ENCODE measurements at regions not wholly inside any gene's neighbourhood (a gene's known extent, or its start where the extent isn't known, plus 50 kb on each side); places are given as distances from the start of the nearest gene placed in this dataset.

GRCh38 chr5:12003680-12004079 is 99.4 kb upstream of the CTNND2 start:
- CTCF ChIA-PET = no interaction called here
- no peak for DNase-seq (ENCODE audit: low read depth, low spot score)
- no TSS peak for BruUV-seq (replicated peaks)

More at GRCh38 chr5:12003680-12004079, 99.4 kb upstream of the CTNND2 start:
- no peak overlapping the region for H3K9ac ChIP-seq (ENCODE audit: low read length)
- H3K9me3 ChIP-seq (ENCODE audit: control insufficient read depth in 1 of 2, insufficient read depth in 1 of 2, low read depth in 1 of 2, low read length in 2 of 2) = peaks cover 5 to 18% of the 10 kb centered on the region in 2 experiments; a peak in 2 of 4 replicates
- TF ChIP-seq ZBTB33 (IDR thresholded peaks at IDR 0.05; ENCODE audit: extremely low read depth, insufficient replicate concordance, low read length) = no peak
- no peak for TF ChIP-seq REST (IDR thresholded peaks at IDR 0.05; ENCODE audit: low read depth)
- no peak for TF ChIP-seq YY1 (IDR thresholded peaks at IDR 0.05; ENCODE audit: extremely low read depth, insufficient replicate concordance, low read depth, low read length)
- no peak for TF ChIP-seq CEBPB (IDR thresholded peaks at IDR 0.05; ENCODE audit: low read depth)
- TF ChIP-seq SIN3A (IDR thresholded peaks at IDR 0.05; ENCODE audit: low read depth) = no peak
- TF ChIP-seq ELF1 (IDR thresholded peaks at IDR 0.05; ENCODE audit: borderline replicate concordance, low read depth) = no peak
- TF ChIP-seq ZFX (IDR thresholded peaks at IDR 0.05) = no peak
- TF ChIP-seq SRF (IDR thresholded peaks at IDR 0.05; ENCODE audit: low read depth) = no peak
- TF ChIP-seq CTCF (IDR thresholded peaks at IDR 0.05 in 2 of 3, conservative IDR thresholded peaks at IDR 0.05 in 1 of 3; ENCODE audit: borderline replicate concordance in 1 of 3, insufficient read depth in 1 of 3, low read depth in 2 of 3, low read length in 2 of 3) = no peak
- no peak for TF ChIP-seq POLR2AphosphoS5 (IDR thresholded peaks at IDR 0.05; ENCODE audit: low read depth, low read length)
- no peak for TF ChIP-seq CBX3 (IDR thresholded peaks at IDR 0.05; ENCODE audit: low read depth)
- no peak for TF ChIP-seq JUND (IDR thresholded peaks at IDR 0.05)
- TF ChIP-seq ZNF274 (IDR thresholded peaks at IDR 0.05; ENCODE audit: low read depth, low read length) = no peak
- no peak for TF ChIP-seq TCF7L2 (IDR thresholded peaks at IDR 0.05; ENCODE audit: borderline replicate concordance, extremely low read depth, insufficient read depth, insufficient read length)
- ATAC-seq = no peak
- H3K79me2 ChIP-seq (ENCODE audit: insufficient read depth, low read length) = no peaks in the 10 kb centered on the region
- no peak overlapping the region for H2AFZ ChIP-seq (ENCODE audit: low read depth, low read length, poor library complexity, severe bottlenecking)
- no peak overlapping the region for H3K4me2 ChIP-seq (ENCODE audit: low read length)
- no peaks in the 10 kb centered on the region for H3K4me1 ChIP-seq (ENCODE audit: control insufficient read depth in 1 of 2, insufficient read depth in 2 of 2, low read length in 2 of 2)
- H4K20me1 ChIP-seq (ENCODE audit: insufficient read depth) = no peaks in the 10 kb centered on the region
- intact Hi-C loops (cut with micrococcal nuclease) = no loop called here
- ChIA-PET RAD21 (ENCODE audit: low non-redundant PET in 1 of 2, low total read pairs in 2 of 2, uncharacterized antibody in 2 of 2, unreplicated experiment in 2 of 2) (no interaction called here), POLR2A (no interaction called here)
- no peaks in the 10 kb centered on the region for H3K36me3 ChIP-seq (ENCODE audit: control insufficient read depth in 1 of 2, insufficient read depth in 2 of 2, low read length in 2 of 2)
- H3K27me3 ChIP-seq (ENCODE audit: insufficient read depth, low read length) = no peaks in the 10 kb centered on the region
- no peak overlapping the region for H3K27ac ChIP-seq (ENCODE audit: low read depth, low read length)
- H3K4me3 ChIP-seq (replicated peaks in 1 of 2; ENCODE audit: low read depth in 1 of 2, low read length in 2 of 2) = no peak overlapping the region
- no peaks in the 10 kb centered on the region for H3K9me2 ChIP-seq (ENCODE audit: insufficient read depth)

All from HCT116 (cell line).